ENCODE measurements at regions not wholly inside any gene's neighbourhood (a gene's known extent, or its start where the extent isn't known, plus 50 kb on each side); places are given as distances from the start of the nearest gene placed in this dataset.

- TF ChIP-seq, protein P1, sequence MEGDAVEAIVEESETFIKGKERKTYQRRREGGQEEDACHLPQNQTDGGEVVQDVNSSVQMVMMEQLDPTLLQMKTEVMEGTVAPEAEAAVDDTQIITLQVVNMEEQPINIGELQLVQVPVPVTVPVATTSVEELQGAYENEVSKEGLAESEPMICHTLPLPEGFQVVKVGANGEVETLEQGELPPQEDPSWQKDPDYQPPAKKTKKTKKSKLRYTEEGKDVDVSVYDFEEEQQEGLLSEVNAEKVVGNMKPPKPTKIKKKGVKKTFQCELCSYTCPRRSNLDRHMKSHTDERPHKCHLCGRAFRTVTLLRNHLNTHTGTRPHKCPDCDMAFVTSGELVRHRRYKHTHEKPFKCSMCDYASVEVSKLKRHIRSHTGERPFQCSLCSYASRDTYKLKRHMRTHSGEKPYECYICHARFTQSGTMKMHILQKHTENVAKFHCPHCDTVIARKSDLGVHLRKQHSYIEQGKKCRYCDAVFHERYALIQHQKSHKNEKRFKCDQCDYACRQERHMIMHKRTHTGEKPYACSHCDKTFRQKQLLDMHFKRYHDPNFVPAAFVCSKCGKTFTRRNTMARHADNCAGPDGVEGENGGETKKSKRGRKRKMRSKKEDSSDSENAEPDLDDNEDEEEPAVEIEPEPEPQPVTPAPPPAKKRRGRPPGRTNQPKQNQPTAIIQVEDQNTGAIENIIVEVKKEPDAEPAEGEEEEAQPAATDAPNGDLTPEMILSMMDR (IDR thresholded peaks at IDR 0.05) = no peak
- TF ChIP-seq POLR2A (IDR thresholded peaks at IDR 0.05) = no peak
- TF ChIP-seq POLR2AphosphoS5 (IDR thresholded peaks at IDR 0.05) = no peak
Observed at GRCh38 chr5:57690724-57691123, 208.1 kb upstream of the ACTBL2 start.

Data from stomach (tissue), 4 donors.